ENCODE measurements at regions not wholly inside any gene's neighbourhood (a gene's known extent, or its start where the extent isn't known, plus 50 kb on each side); places are given as distances from the start of the nearest gene placed in this dataset.

- Histone ChIP-seq H3K4me3 (ENCODE audit: control extremely low read depth in 1 of 5, extremely low read depth in 1 of 5, insufficient read depth in 1 of 5, low read depth in 2 of 5, low read length in 4 of 5) (no peak overlapping the region), H3K27me3 (replicated peaks in 1 of 4; ENCODE audit: control extremely low read depth in 1 of 4, control insufficient read depth in 3 of 4, insufficient read depth in 4 of 4, low read length in 3 of 4) (no peaks in the 10 kb centered on the region), H3K36me3 (replicated peaks in 1 of 2; ENCODE audit: control extremely low read depth in 1 of 2, control insufficient read depth in 1 of 2, extremely low read depth in 1 of 2, insufficient read depth in 2 of 2, low read length in 1 of 2) (no peaks in the 10 kb centered on the region), H4K20me1 (ENCODE audit: control insufficient read depth, insufficient read depth, low read length, poor library complexity, severe bottlenecking) (no peaks in the 10 kb centered on the region), H3K9ac (ENCODE audit: low read length) (no peak overlapping the region), H3K9me3 (ENCODE audit: control extremely low read depth in 1 of 3, control insufficient read depth in 2 of 3, insufficient read depth in 1 of 3, low read length in 2 of 3) (peaks cover 0 to 4% (median 0%) of the 10 kb centered on the region in 3 donors), H3K4me2 (replicated peaks; ENCODE audit: low read depth, low read length, poor library complexity, severe bottlenecking) (no peak overlapping the region), H2AFZ (ENCODE audit: insufficient read depth, low read depth, low read length, poor library complexity, severe bottlenecking) (no peak overlapping the region), H3K79me2 (ENCODE audit: control insufficient read depth, insufficient read depth, low read length) (no peaks in the 10 kb centered on the region), H3K4me1 (ENCODE audit: control insufficient read depth in 2 of 2, insufficient read depth in 2 of 2, low read length in 2 of 2) (no peaks in the 10 kb centered on the region), H3K27ac (ENCODE audit: low read length in 2 of 2) (no peak overlapping the region)
- Mint-ChIP-seq H3K4me1 (no peaks in the 10 kb centered on the region), H3K9me3 (ENCODE audit: insufficient read depth) (no peaks in the 10 kb centered on the region), H3K27ac (no peak overlapping the region), H3K27me3 (no peaks in the 10 kb centered on the region), H3K4me3 (no peak overlapping the region)
- POLR2A ChIA-PET: no interaction called here
- ATAC-seq (ENCODE audit: low read depth) (no peak), DNase-seq (no peak)
- 20% methylated on average over 1 of the region's 3 CpGs for WGBS (ENCODE audit: insufficient coverage)
- CTCF ChIA-PET: no interaction called here
- intact Hi-C loops (cut with micrococcal nuclease): no loop called here
- no peak for TF ChIP-seq EZH2 (IDR thresholded peaks at IDR 0.05; ENCODE audit: borderline replicate concordance, insufficient read depth, low read depth, low read length, poor library complexity, severe bottlenecking)
- no peak for TF ChIP-seq CTCF (IDR thresholded peaks at IDR 0.05)
These were observed 1307.6 kb downstream of the XPNPEP1 start for GRCh38 chr10:108615576-108616320.

- ChIA-PET CTCF (no interaction called here), POLR2A (no interaction called here)
- Mint-ChIP-seq H3K4me1 (no peaks in the 10 kb centered on the region), H3K27ac (no peak overlapping the region), H3K4me3 (no peak overlapping the region), H3K27me3 (peaks cover 3% of the 10 kb centered on the region), H3K9me3 (ENCODE audit: insufficient read depth) (no peaks in the 10 kb centered on the region)
- intact Hi-C loops (cut with micrococcal nuclease): no loop called here
- Histone ChIP-seq H3K4me2 (replicated peaks; ENCODE audit: low read depth, low read length, poor library complexity, severe bottlenecking) (no peak overlapping the region), H3K4me3 (ENCODE audit: control extremely low read depth in 1 of 5, extremely low read depth in 1 of 5, insufficient read depth in 1 of 5, low read depth in 2 of 5, low read length in 4 of 5) (no peak overlapping the region), H3K27ac (ENCODE audit: low read length in 2 of 2) (no peak overlapping the region), H3K27me3 (replicated peaks in 1 of 4; ENCODE audit: control extremely low read depth in 1 of 4, control insufficient read depth in 3 of 4, insufficient read depth in 4 of 4, low read length in 3 of 4) (no peaks in the 10 kb centered on the region), H2AFZ (ENCODE audit: insufficient read depth, low read depth, low read length, poor library complexity, severe bottlenecking) (no peak overlapping the region), H3K9me3 (ENCODE audit: control extremely low read depth in 1 of 3, control insufficient read depth in 2 of 3, insufficient read depth in 1 of 3, low read length in 2 of 3) (no peaks in the 10 kb centered on the region), H4K20me1 (ENCODE audit: control insufficient read depth, insufficient read depth, low read length, poor library complexity, severe bottlenecking) (no peaks in the 10 kb centered on the region), H3K79me2 (ENCODE audit: control insufficient read depth, insufficient read depth, low read length) (no peaks in the 10 kb centered on the region), H3K9ac (ENCODE audit: low read length) (no peak overlapping the region), H3K36me3 (replicated peaks in 1 of 2; ENCODE audit: control extremely low read depth in 1 of 2, control insufficient read depth in 1 of 2, extremely low read depth in 1 of 2, insufficient read depth in 2 of 2, low read length in 1 of 2) (no peaks in the 10 kb centered on the region), H3K4me1 (ENCODE audit: control insufficient read depth in 2 of 2, insufficient read depth in 2 of 2, low read length in 2 of 2) (no peaks in the 10 kb centered on the region)
- DNase-seq (no peak), ATAC-seq (ENCODE audit: low read depth) (no peak)
- no peak for TF ChIP-seq CTCF (IDR thresholded peaks at IDR 0.05)
- TF ChIP-seq EZH2 (IDR thresholded peaks at IDR 0.05; ENCODE audit: borderline replicate concordance, insufficient read depth, low read depth, low read length, poor library complexity, severe bottlenecking): no peak
- no CpG with 5 or more reads among the region's 3 CpGs for WGBS (ENCODE audit: insufficient coverage)
These were observed 1310.8 kb downstream of the XPNPEP1 start for GRCh38 chr10:108612485-108612884.

Data from B cell (primary cell).